ENCODE measurements at regions not wholly inside any gene's neighbourhood (a gene's known extent, or its start where the extent isn't known, plus 50 kb on each side); places are given as distances from the start of the nearest gene placed in this dataset.

GRCh38 chrX:139093201-139093600, 381.7 kb upstream of the FGF13 start:
- no peak for ATAC-seq
- 35% methylated on average over 3 of the region's 3 CpGs for WGBS (ENCODE audit: insufficient coverage, low coverage, missing lambda C conversion rate)
- intact Hi-C loops (cut with micrococcal nuclease): no loop called here
- H3K27me3 ChIP-seq (ENCODE audit: control insufficient read depth in 2 of 2, insufficient read depth in 2 of 2, low read length in 2 of 2): no peaks in the 10 kb centered on the region
- H4K20me1 ChIP-seq (replicated peaks; ENCODE audit: control insufficient read depth, insufficient read depth, low read length): no peaks in the 10 kb centered on the region
- no peaks in the 10 kb centered on the region for H3K9me1 ChIP-seq (ENCODE audit: control insufficient read depth, insufficient read depth, low read length)
- no peak overlapping the region for H3K4me2 ChIP-seq (ENCODE audit: insufficient read depth, low read length)
- in situ Hi-C loops (cut with MboI): no loop called here
- no TSS peak for BruUV-seq (replicated peaks)
- H3K4me3 ChIP-seq: no peak overlapping the region
- H3K27ac ChIP-seq (ENCODE audit: extremely low read depth, low read depth, low read length): no peak overlapping the region
- DNase-seq (ENCODE audit: extremely low read depth in 1 of 4, low spot score in 3 of 4): no peak
- ChIA-PET POLR2A (no interaction called here), CTCF (ENCODE audit: low intra/inter-chr PET ratio) (no interaction called here)
- H3K9ac ChIP-seq (ENCODE audit: insufficient read depth in 1 of 2, low read depth in 2 of 2, low read length in 2 of 2): no peak overlapping the region
- no peaks in the 10 kb centered on the region for H3K9me3 ChIP-seq (replicated peaks; ENCODE audit: control insufficient read depth, insufficient read depth, low read depth, low read length)
- FAIRE-seq: no peak
- H3K79me2 ChIP-seq (ENCODE audit: control insufficient read depth, insufficient read depth, low read length): no peaks in the 10 kb centered on the region
- H2AFZ ChIP-seq (ENCODE audit: low read depth, low read length): no peak overlapping the region
- H3K4me1 ChIP-seq (replicated peaks in 1 of 2; ENCODE audit: control insufficient read depth in 2 of 2, insufficient read depth in 2 of 2, low read length in 2 of 2): no peaks in the 10 kb centered on the region
- H3K36me3 ChIP-seq (ENCODE audit: control insufficient read depth, insufficient read depth, low read length): no peaks in the 10 kb centered on the region
- TF ChIP-seq ZNF174 (CRISPR knock-in tag; IDR thresholded peaks at IDR 0.05): no peak
- TF ChIP-seq BCLAF1 (IDR thresholded peaks at IDR 0.05; ENCODE audit: borderline replicate concordance in 1 of 2, control insufficient read depth in 1 of 2, low read depth in 2 of 2, low read length in 1 of 2): no peak
- no peak for TF ChIP-seq ZKSCAN8 (CRISPR knock-in tag; IDR thresholded peaks at IDR 0.05)
- no peak for TF ChIP-seq STAG1 (CRISPR knock-in tag; IDR thresholded peaks at IDR 0.05; ENCODE audit: borderline replicate concordance)
- TF ChIP-seq ZNF143 (CRISPR knock-in tag; IDR thresholded peaks at IDR 0.05): no peak
- TF ChIP-seq RBM15 (IDR thresholded peaks at IDR 0.05; ENCODE audit: insufficient read depth, low read length): no peak
- no peak for TF ChIP-seq E2F5 (CRISPR knock-in tag; IDR thresholded peaks at IDR 0.05)
- TF ChIP-seq STAT6 (CRISPR knock-in tag; IDR thresholded peaks at IDR 0.05): no peak
- no peak for TF ChIP-seq ZNF212 (CRISPR knock-in tag; IDR thresholded peaks at IDR 0.05)
- TF ChIP-seq TAL1 (IDR thresholded peaks at IDR 0.05): no peak
